ENCODE measurements at regions not wholly inside any gene's neighbourhood (a gene's known extent, or its start where the extent isn't known, plus 50 kb on each side); places are given as distances from the start of the nearest gene placed in this dataset.
"Not testable (repeated sequence)": the region's sequence is repeated elsewhere in the genome, so short reads cannot be mapped to it uniquely, and the experiment has no call there.

GRCh38 chr12:131311764-131312163, 358.1 kb downstream of the ADGRD1 start:
- no peak for DNase-seq (ENCODE audit: low spot score)

GRCh38 chr12:131312382-131312781, 358.7 kb downstream of the ADGRD1 start:
- DNase-seq (ENCODE audit: low spot score), result not testable (repeated sequence)

- DNase-seq (ENCODE audit: low spot score), result peak; percentile 81
These were observed 359.3 kb downstream of the ADGRD1 start for GRCh38 chr12:131312793-131313545.

- DNase-seq (ENCODE audit: low spot score), result peak; percentile 85
These were observed 359.9 kb downstream of the ADGRD1 start for GRCh38 chr12:131313635-131314034.

- no peak for DNase-seq (ENCODE audit: low spot score)
These were observed 360.9 kb downstream of the ADGRD1 start for GRCh38 chr12:131314524-131315090.

GRCh38 chr12:131315601-131316000, 361.9 kb downstream of the ADGRD1 start:
- peak; percentile 74 for DNase-seq (ENCODE audit: low spot score)

GRCh38 chr12:131316388-131316787, 362.7 kb downstream of the ADGRD1 start:
- no peak for DNase-seq (ENCODE audit: low spot score)

GRCh38 chr12:131318045-131318685, 364.5 kb downstream of the ADGRD1 start:
- DNase-seq (ENCODE audit: low spot score), result no peak

- no peak for DNase-seq (ENCODE audit: low spot score)
These were observed 368.3 kb downstream of the ADGRD1 start for GRCh38 chr12:131321988-131322387.

GRCh38 chr12:131322460-131322859, 368.8 kb downstream of the ADGRD1 start:
- DNase-seq (ENCODE audit: low spot score), result not testable (repeated sequence)

- no peak for DNase-seq (ENCODE audit: low spot score)
These were observed 370.2 kb downstream of the ADGRD1 start for GRCh38 chr12:131323879-131324278.

GRCh38 chr12:131327521-131328488, 374.1 kb downstream of the ADGRD1 start:
- no peak for DNase-seq (ENCODE audit: low spot score)

- DNase-seq (ENCODE audit: low spot score), result not testable (repeated sequence)
These were observed 375.4 kb downstream of the ADGRD1 start for GRCh38 chr12:131328861-131329845.

GRCh38 chr12:131330106-131330815, 376.6 kb downstream of the ADGRD1 start:
- no peak for DNase-seq (ENCODE audit: low spot score)

- DNase-seq (ENCODE audit: low spot score), result no peak
These were observed 377.5 kb downstream of the ADGRD1 start for GRCh38 chr12:131331148-131331750.

GRCh38 chr12:131332224-131332623, 378.5 kb downstream of the ADGRD1 start:
- peak; percentile 76 for DNase-seq (ENCODE audit: low spot score)

GRCh38 chr12:131333136-131333535, 377.8 kb upstream of the SFSWAP start:
- DNase-seq (ENCODE audit: low spot score), result peak; percentile 64

GRCh38 chr12:131333621-131334440, 377.1 kb upstream of the SFSWAP start:
- DNase-seq (ENCODE audit: low spot score), result peak; percentile 76
